Mesenchymal stem cell (in vitro differentiated cells and primary cell): ENCODE measurements at regions not wholly inside any gene's neighbourhood (a gene's known extent, or its start where the extent isn't known, plus 50 kb on each side); places are given as distances from the start of the nearest gene placed in this dataset.

Experiments used
- DNase-seq: peaks from one replicate; pipeline ENCODE4 v3.0.0-alpha.2; 2013
- H2AFZ ChIP-seq: one replicate; pipeline ENCODE4 v1.6.1; 2013; ENCODE audit warnings: low read depth, mild to moderate bottlenecking, control low read depth, inconsistent platforms, low read length, moderate library complexity
- H2AK5ac ChIP-seq: 2 replicates; pipeline ENCODE4 v1.6.1; 2013; ENCODE audit warnings: low read length, moderate library complexity, mild to moderate bottlenecking, inconsistent platforms; ENCODE audit not compliant: severe bottlenecking
- H2BK120ac ChIP-seq: one replicate; pipeline ENCODE4 v1.6.1; 2013; ENCODE audit warnings: low read depth, mild to moderate bottlenecking, inconsistent platforms, low read length, moderate library complexity
- H2BK12ac ChIP-seq, 2 experiments: one replicate each; pipeline ENCODE4 v1.6.1; 2013; ENCODE audit warnings: inconsistent platforms in 2 of 2, low read length in 2 of 2, mild to moderate bottlenecking in 2 of 2, moderate library complexity in 2 of 2, control low read depth in 1 of 2
- H2BK15ac ChIP-seq: one replicate; pipeline ENCODE4 v1.6.1; 2013; ENCODE audit warnings: mild to moderate bottlenecking, low read depth, inconsistent platforms; ENCODE audit not compliant: poor library complexity, severe bottlenecking
- H2BK5ac ChIP-seq: 2 replicates; pipeline ENCODE4 v1.6.1; 2013; ENCODE audit warnings: low read depth, mild to moderate bottlenecking, low read length, control low read depth, inconsistent platforms; ENCODE audit not compliant: poor library complexity, severe bottlenecking
- H3K14ac ChIP-seq, 2 experiments: one replicate each; pipeline ENCODE4 v1.6.1; 2013; ENCODE audit warnings: inconsistent platforms in 2 of 2, low read length in 2 of 2, control low read depth in 1 of 2, mild to moderate bottlenecking in 1 of 2, moderate library complexity in 1 of 2
- H3K18ac ChIP-seq, 2 experiments: one replicate each; pipeline ENCODE4 v1.6.1; 2013; ENCODE audit warnings: inconsistent platforms in 2 of 2, low read length in 2 of 2, control low read depth in 1 of 2, low read depth in 1 of 2, mild to moderate bottlenecking in 1 of 2
- H3K23ac ChIP-seq, 2 experiments: one replicate each; pipeline ENCODE4 v1.6.1; 2013; ENCODE audit warnings: inconsistent platforms in 2 of 2, low read length in 2 of 2, mild to moderate bottlenecking in 2 of 2, moderate library complexity in 2 of 2, control low read depth in 1 of 2
- H3K27ac ChIP-seq: 2 replicates; pipeline ENCODE4 v1.5.1; 2013; ENCODE audit warnings: mild to moderate bottlenecking, moderate library complexity, low read length, control low read depth, inconsistent platforms; ENCODE audit not compliant: poor library complexity, severe bottlenecking
- H3K27me3 ChIP-seq, 2 experiments: 2 replicates each; pipeline versions ENCODE4 v1.6.1 to v1.7.0; 2013; ENCODE audit warnings: low read length in 2 of 2, mild to moderate bottlenecking in 2 of 2, moderate library complexity in 2 of 2, control low read depth in 1 of 2, inconsistent platforms in 1 of 2; ENCODE audit not compliant: control insufficient read depth in 1 of 2, insufficient read depth in 1 of 2
- H3K36me3 ChIP-seq, 2 experiments: 2 replicates each; pipeline versions ENCODE4 v1.6.1 to v1.7.0; 2013; ENCODE audit warnings: low read length in 2 of 2, control low read depth in 1 of 2, inconsistent platforms in 1 of 2, low read depth in 1 of 2, mild to moderate bottlenecking in 1 of 2; ENCODE audit not compliant: insufficient read depth in 2 of 2, control insufficient read depth in 1 of 2
- H3K4ac ChIP-seq, 2 experiments: one replicate each; pipeline ENCODE4 v1.6.1; 2013; ENCODE audit warnings: inconsistent platforms in 2 of 2, low read length in 2 of 2, mild to moderate bottlenecking in 2 of 2, moderate library complexity in 2 of 2, control low read depth in 1 of 2, low read depth in 1 of 2
- H3K4me1 ChIP-seq: 2 replicates; pipeline ENCODE4 v1.6.1; 2013; ENCODE audit warnings: low read depth, low read length, control low read depth; ENCODE audit not compliant: control insufficient read depth, insufficient read depth
- H3K4me2 ChIP-seq: 2 replicates; pipeline ENCODE4 v1.6.1; 2013; ENCODE audit warnings: low read length, mild to moderate bottlenecking, inconsistent platforms; ENCODE audit not compliant: poor library complexity, severe bottlenecking
- H3K4me3 ChIP-seq, 2 experiments: 2 replicates each; pipeline versions ENCODE4 v1.5.1 to v1.7.0; 2013; ENCODE audit warnings: low read length in 2 of 2, mild to moderate bottlenecking in 2 of 2, control low read depth in 1 of 2, low read depth in 1 of 2; ENCODE audit not compliant: insufficient read depth in 1 of 2
- H3K79me1 ChIP-seq: replicated peaks from 2 replicates; pipeline ENCODE4 v1.6.1; 2013; ENCODE audit warnings: mild to moderate bottlenecking, control low read depth, low read length, inconsistent platforms; ENCODE audit not compliant: poor library complexity, severe bottlenecking
- H3K9ac ChIP-seq: 2 replicates; pipeline ENCODE4 v1.7.0; 2013; ENCODE audit warnings: mild to moderate bottlenecking, low read length, moderate library complexity
- H3K9me3 ChIP-seq: 2 replicates; pipeline ENCODE4 v1.7.0; 2013; ENCODE audit warnings: mild to moderate bottlenecking, low read length; ENCODE audit not compliant: control insufficient read depth
- H4K8ac ChIP-seq: one replicate; pipeline ENCODE4 v1.6.1; 2013; ENCODE audit warnings: inconsistent platforms, mild to moderate bottlenecking, low read length, moderate library complexity
- H4K91ac ChIP-seq: one replicate; pipeline ENCODE4 v1.6.1; 2013; ENCODE audit warnings: mild to moderate bottlenecking, low read length, inconsistent platforms
- WGBS: methylation state at CpG from one replicate; pipeline ENCODE4 v1.1.7; 2013; ENCODE audit warnings: mixed read lengths; 5-methylcytosine and 5-hydroxymethylcytosine counted together

DNA sequence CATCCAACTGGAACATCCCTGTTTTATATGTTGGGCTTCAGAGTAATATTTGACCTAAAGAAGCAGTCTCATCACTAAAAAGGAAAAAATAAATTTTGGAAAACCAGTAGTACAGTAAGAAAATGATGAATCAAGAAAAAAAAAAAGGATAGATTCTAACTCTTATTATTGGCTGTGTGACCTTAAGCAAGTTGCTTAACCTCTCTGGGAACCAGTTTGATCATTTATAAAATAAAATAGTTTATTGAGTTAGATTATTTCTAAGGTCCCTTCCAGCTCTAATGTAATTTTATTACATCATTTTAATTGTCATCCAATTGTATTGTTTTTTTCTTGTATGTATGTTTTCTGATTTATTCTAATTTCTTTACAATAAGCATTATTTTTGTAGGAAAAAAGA lies 127.0 kb downstream of the PRELID2 start:
- no peak overlapping the region for H3K14ac ChIP-seq
- no peak overlapping the region for H2AFZ ChIP-seq
- no peak overlapping the region for H2BK12ac ChIP-seq
- no peak overlapping the region for H2BK5ac ChIP-seq
- no peak overlapping the region for H3K23ac ChIP-seq
- H3K4me1 ChIP-seq: no peaks in the 10 kb centered on the region
- H4K91ac ChIP-seq: no peak overlapping the region
- H2BK15ac ChIP-seq: no peak overlapping the region
- no peak overlapping the region for H3K9ac ChIP-seq
- no peak overlapping the region for H3K4me3 ChIP-seq
- no peak overlapping the region for H2BK120ac ChIP-seq
- H2AK5ac ChIP-seq: no peak overlapping the region
- H3K36me3 ChIP-seq: no peaks in the 10 kb centered on the region
- H3K9me3 ChIP-seq: no peaks in the 10 kb centered on the region
- no peak overlapping the region for H3K4me2 ChIP-seq
- H3K27ac ChIP-seq: no peak overlapping the region
- H3K27me3 ChIP-seq: no peaks in the 10 kb centered on the region
- H4K8ac ChIP-seq: no peak overlapping the region
- no peak overlapping the region for H3K4ac ChIP-seq
- no peak overlapping the region for H3K18ac ChIP-seq
- no peak for DNase-seq
- no peaks in the 10 kb centered on the region for H3K79me1 ChIP-seq

DNA sequence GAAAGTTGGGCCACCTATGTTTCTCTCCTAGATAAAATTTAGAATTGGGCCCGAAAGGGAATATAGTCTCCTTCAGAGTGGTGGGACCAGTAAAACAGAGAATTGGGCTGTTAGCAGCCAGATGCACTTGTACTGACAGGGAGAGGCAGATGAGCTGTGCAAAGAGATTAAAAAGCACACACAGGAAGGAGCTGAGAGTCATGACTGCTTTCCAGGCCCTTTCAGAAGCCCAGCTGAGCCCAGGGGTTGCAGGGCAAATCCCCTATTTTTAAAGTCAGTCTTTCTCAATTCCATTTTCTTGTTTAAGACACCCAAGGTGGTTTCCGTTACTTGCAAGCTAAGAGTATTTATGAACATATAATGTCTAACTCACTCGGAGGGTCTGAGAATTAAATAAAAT lies 130.4 kb downstream of the PRELID2 start:
- H3K9me3 ChIP-seq: no peaks in the 10 kb centered on the region
- H3K23ac ChIP-seq: no peak overlapping the region
- no peaks in the 10 kb centered on the region for H3K36me3 ChIP-seq
- H3K4me2 ChIP-seq: no peak overlapping the region
- H3K4me3 ChIP-seq: no peak overlapping the region
- DNase-seq: no peak
- H3K9ac ChIP-seq: no peak overlapping the region
- H2AFZ ChIP-seq: no peak overlapping the region
- H3K27ac ChIP-seq: no peak overlapping the region
- no peak overlapping the region for H4K91ac ChIP-seq
- no peaks in the 10 kb centered on the region for H3K79me1 ChIP-seq
- no peak overlapping the region for H3K14ac ChIP-seq
- no peak overlapping the region for H2BK120ac ChIP-seq
- no peak overlapping the region for H2BK15ac ChIP-seq
- H3K4me1 ChIP-seq: no peaks in the 10 kb centered on the region
- no peak overlapping the region for H4K8ac ChIP-seq
- no peak overlapping the region for H3K4ac ChIP-seq
- no peak overlapping the region for H2BK12ac ChIP-seq
- no peak overlapping the region for H3K18ac ChIP-seq
- no peak overlapping the region for H2AK5ac ChIP-seq
- WGBS: 95% methylated on average over 2 of the region's 3 CpGs
- H3K27me3 ChIP-seq: no peaks in the 10 kb centered on the region
- H2BK5ac ChIP-seq: no peak overlapping the region

DNA sequence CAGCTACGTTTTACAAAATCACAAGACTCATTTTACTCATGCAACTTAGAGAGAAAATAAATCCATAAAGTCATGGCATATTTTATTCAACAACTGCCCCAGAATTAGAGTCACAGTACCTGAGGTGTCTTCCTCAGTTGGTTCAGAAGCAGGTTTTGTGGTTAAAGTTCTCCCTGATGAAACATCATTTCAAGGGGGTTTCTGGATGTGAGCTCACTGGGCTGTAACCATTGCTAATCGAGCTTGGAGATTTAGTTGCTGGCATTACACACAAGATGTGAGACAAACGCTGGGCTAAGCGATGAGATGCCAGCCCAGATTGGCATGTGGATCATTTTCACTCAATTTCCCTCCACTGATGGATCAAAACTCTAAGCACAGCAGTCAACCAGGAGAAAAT lies 131.3 kb downstream of the PRELID2 start:
- no peak overlapping the region for H3K4me3 ChIP-seq
- H3K27me3 ChIP-seq: no peaks in the 10 kb centered on the region
- no peak overlapping the region for H2BK120ac ChIP-seq
- no peak overlapping the region for H4K8ac ChIP-seq
- no peak overlapping the region for H3K27ac ChIP-seq
- H3K4me1 ChIP-seq: no peaks in the 10 kb centered on the region
- H3K4ac ChIP-seq: no peak overlapping the region
- no peak overlapping the region for H2BK5ac ChIP-seq
- 93% methylated on average over 4 of the region's 4 CpGs for WGBS
- H2BK12ac ChIP-seq: no peak overlapping the region
- H4K91ac ChIP-seq: no peak overlapping the region
- H3K18ac ChIP-seq: no peak overlapping the region
- H3K9ac ChIP-seq: no peak overlapping the region
- no peaks in the 10 kb centered on the region for H3K9me3 ChIP-seq
- no peak overlapping the region for H3K14ac ChIP-seq
- no peak overlapping the region for H3K23ac ChIP-seq
- no peaks in the 10 kb centered on the region for H3K79me1 ChIP-seq
- no peak overlapping the region for H3K4me2 ChIP-seq
- no peak overlapping the region for H2BK15ac ChIP-seq
- H2AFZ ChIP-seq: no peak overlapping the region
- DNase-seq: no peak
- H3K36me3 ChIP-seq: no peaks in the 10 kb centered on the region
- no peak overlapping the region for H2AK5ac ChIP-seq

DNA sequence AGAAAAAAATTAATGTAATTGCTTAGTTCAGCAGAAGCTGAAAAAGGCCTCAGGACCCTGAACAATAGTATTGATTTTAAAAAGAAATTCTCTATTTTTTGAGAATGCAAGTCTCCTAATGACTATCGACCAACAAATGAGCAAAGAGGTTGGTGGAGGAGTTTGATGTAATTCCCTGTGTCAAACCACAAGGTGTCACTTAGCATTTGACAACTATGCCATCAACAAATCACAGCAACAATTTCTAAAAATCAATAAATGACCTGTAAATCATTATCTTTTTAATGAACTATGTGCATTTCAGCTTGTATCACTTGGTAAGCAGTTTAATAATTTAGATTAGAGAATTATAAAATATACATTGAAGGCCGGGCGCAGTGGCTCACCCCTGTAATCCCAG lies 133.7 kb downstream of the PRELID2 start:
- Histone ChIP-seq H3K4me2 (no peak overlapping the region), H3K27me3 (no peaks in the 10 kb centered on the region), H3K23ac (no peak overlapping the region), H3K4me3 (no peak overlapping the region), H4K91ac (no peak overlapping the region), H2BK5ac (no peak overlapping the region), H2BK15ac (no peak overlapping the region), H2BK120ac (no peak overlapping the region), H2AFZ (no peak overlapping the region), H3K27ac (no peak overlapping the region), H3K9me3 (no peaks in the 10 kb centered on the region), H4K8ac (no peak overlapping the region), H2AK5ac (no peak overlapping the region), H3K9ac (no peak overlapping the region), H3K18ac (no peak overlapping the region), H3K4ac (no peak overlapping the region), H2BK12ac (no peak overlapping the region), H3K14ac (no peak overlapping the region), H3K36me3 (no peaks in the 10 kb centered on the region), H3K79me1 (no peaks in the 10 kb centered on the region), H3K4me1 (no peaks in the 10 kb centered on the region)
- 100% methylated on average over 2 of the region's 3 CpGs for WGBS
- no peak for DNase-seq
